HepG2 (cell line): ENCODE measurements at regions not wholly inside any gene's neighbourhood (a gene's known extent, or its start where the extent isn't known, plus 50 kb on each side); places are given as distances from the start of the nearest gene placed in this dataset.

Experiments used
- AHR ChIP-seq: IDR thresholded peaks from 2 replicates; pipeline ENCODE4 v1.6.1; 2018; ENCODE audit warnings: missing genetic modification reagents, missing compliant biosample characterization
- CEBPB ChIP-seq: IDR thresholded peaks from 2 replicates; pipeline ENCODE4 v1.6.1; 2011; ENCODE audit warnings: low read depth, low read length, improper control_type of control experiment, borderline replicate concordance
- CREB1 ChIP-seq, 2 experiments: fragments of 450-650 bp in 1 of 2; IDR thresholded peaks; 2 replicates each; pipeline ENCODE4 v1.6.1; 2016 to 2017; ENCODE audit warnings: control low read depth in 1 of 2, mild to moderate bottlenecking in 1 of 2, missing compliant biosample characterization in 1 of 2, missing genetic modification characterization in 1 of 2
- CREM ChIP-seq, 2 experiments: sonication (generic) in 1 of 2; formaldehyde crosslinking in 1 of 2; IDR thresholded peaks; 2 replicates each; pipeline versions ENCODE4 v1.4.0 to v1.6.1; 2016 to 2020; ENCODE audit warnings: antibody characterized with exemption in 1 of 2, mild to moderate bottlenecking in 1 of 2, missing genetic modification reagents in 1 of 2
- GABPB1 ChIP-seq: IDR thresholded peaks from 2 replicates; pipeline ENCODE4 v1.6.1; 2016; ENCODE audit warnings: mild to moderate bottlenecking, missing genetic modification reagents, moderate library complexity, missing compliant biosample characterization
- GATA4 ChIP-seq: sonication (generic); IDR thresholded peaks from 2 replicates; pipeline ENCODE4 v1.6.1; 2016; ENCODE audit warnings: antibody characterized with exemption, low read depth, borderline replicate concordance
- KAT8 ChIP-seq: IDR thresholded peaks from 2 replicates; pipeline ENCODE4 v1.6.1; 2016; ENCODE audit warnings: missing genetic modification reagents, missing compliant biosample characterization
- KDM2A ChIP-seq: sonication (generic); formaldehyde crosslinking; IDR thresholded peaks from 2 replicates; pipeline ENCODE4 v1.4.0; 2020; ENCODE audit warnings: low read depth, missing genetic modification reagents, borderline replicate concordance
- KMT2B ChIP-seq: IDR thresholded peaks from 2 replicates; pipeline ENCODE4 v1.6.1; 2016; ENCODE audit warnings: missing genetic modification reagents, missing compliant biosample characterization
- NFIC ChIP-seq: IDR thresholded peaks from 2 replicates; pipeline ENCODE4 v1.6.1; 2012; ENCODE audit warnings: mild to moderate bottlenecking, low read length, inconsistent platforms
- NR2F1 ChIP-seq, 2 experiments: fragments of 450-650 bp in 1 of 2; formaldehyde crosslinking in 1 of 2; IDR thresholded peaks; 2 replicates each; pipeline versions ENCODE4 v1.5.0 to v1.6.1; 2016 to 2020; ENCODE audit warnings: mild to moderate bottlenecking in 1 of 2, missing compliant biosample characterization in 1 of 2, missing genetic modification reagents in 1 of 2, moderate library complexity in 1 of 2
- NR2F2 ChIP-seq: IDR thresholded peaks from 2 replicates; pipeline ENCODE4 v1.6.1; 2012; ENCODE audit warnings: low read depth, inconsistent platforms, borderline replicate concordance
- POLR2G ChIP-seq: fragments of 200-400 bp; formaldehyde crosslinking; IDR thresholded peaks from 2 replicates; pipeline ENCODE4 v1.6.1; 2018; ENCODE audit warnings: mild to moderate bottlenecking, low read depth, low read length, moderate library complexity
- PPARG ChIP-seq: conservative IDR thresholded peaks from 2 replicates; pipeline ENCODE4 v1.6.1; 2016; ENCODE audit warnings: missing biosample characterization, missing genetic modification reagents
- RORA ChIP-seq: sonication (generic); formaldehyde crosslinking; IDR thresholded peaks from 2 replicates; pipeline ENCODE4 v1.5.0; 2020; ENCODE audit warnings: mild to moderate bottlenecking, missing genetic modification reagents, moderate library complexity
- THAP11 ChIP-seq: IDR thresholded peaks from 2 replicates; pipeline ENCODE4 v1.6.1; 2016; ENCODE audit warnings: missing biosample characterization, missing genetic modification reagents
- ZNF3 ChIP-seq: IDR thresholded peaks from 2 replicates; pipeline ENCODE4 v1.7.0; 2017; ENCODE audit warnings: inconsistent platforms
- ZNF343 ChIP-seq: sonication (generic); formaldehyde crosslinking; IDR thresholded peaks from 2 replicates; pipeline ENCODE4 v1.4.0; 2020; ENCODE audit warnings: mild to moderate bottlenecking, missing genetic modification reagents
- ZNF598 ChIP-seq: sonication (generic); formaldehyde crosslinking; IDR thresholded peaks from 2 replicates; pipeline ENCODE4 v1.5.1; 2020; ENCODE audit warnings: mild to moderate bottlenecking, missing genetic modification reagents, borderline replicate concordance
- ZNF775 ChIP-seq: sonication (generic); formaldehyde crosslinking; IDR thresholded peaks from 2 replicates; pipeline ENCODE4 v1.4.0; 2020; ENCODE audit warnings: missing genetic modification reagents, mild to moderate bottlenecking, moderate library complexity, borderline replicate concordance
- TF ChIP-seq, protein P1 (sequence below): IDR thresholded peaks from 2 replicates; pipeline ENCODE4 v1.6.1; 2012; ENCODE audit warnings: inconsistent platforms
- TF ChIP-seq, protein P2 (sequence below): sonication (generic); formaldehyde crosslinking; IDR thresholded peaks from 2 replicates; pipeline ENCODE4 v1.4.0; 2020; ENCODE audit warnings: missing genetic modification reagents
- TF ChIP-seq, protein P3 (sequence below): sonication (generic); formaldehyde crosslinking; IDR thresholded peaks from 2 replicates; pipeline ENCODE4 v1.4.0; 2020; ENCODE audit warnings: missing genetic modification reagents

DNA sequence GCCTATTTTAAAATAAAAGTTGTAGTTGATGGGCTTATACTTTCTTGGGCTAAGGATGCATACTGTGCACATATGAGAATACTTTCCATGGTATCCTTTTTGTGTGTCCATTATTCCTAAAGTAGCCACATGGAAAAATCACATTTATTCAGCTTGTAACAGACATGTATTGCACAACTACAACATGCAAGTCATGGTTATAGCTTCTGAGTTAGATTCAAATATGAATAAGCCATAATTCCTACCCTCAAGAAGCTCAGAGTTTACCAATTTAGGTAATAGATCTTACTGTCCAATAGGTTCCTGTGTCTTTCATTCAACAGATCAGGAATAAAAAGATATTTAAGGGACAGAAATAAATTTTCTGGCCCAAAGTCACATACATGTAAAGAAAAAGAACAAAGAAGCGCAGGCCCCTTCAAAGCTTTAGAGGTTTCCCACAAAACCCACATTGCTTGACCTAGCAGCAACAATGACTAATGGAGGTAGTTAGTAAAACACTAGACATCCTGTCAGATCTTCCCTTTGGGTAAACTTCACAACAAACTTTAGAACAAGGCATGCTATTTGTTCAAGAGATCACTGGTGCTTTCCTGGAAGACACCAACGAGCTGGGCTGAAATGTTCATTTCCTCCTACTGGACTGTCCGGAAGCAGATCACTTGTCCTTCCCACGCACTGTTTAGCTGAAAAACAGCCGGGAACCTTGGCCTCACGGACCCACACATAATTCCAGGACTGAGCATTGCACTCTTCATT, 78.4 kb upstream of the ITGA1 start (continued):
- no peak for TF ChIP-seq KMT2B
- TF ChIP-seq, protein P1, sequence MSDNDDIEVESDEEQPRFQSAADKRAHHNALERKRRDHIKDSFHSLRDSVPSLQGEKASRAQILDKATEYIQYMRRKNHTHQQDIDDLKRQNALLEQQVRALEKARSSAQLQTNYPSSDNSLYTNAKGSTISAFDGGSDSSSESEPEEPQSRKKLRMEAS = 0 out of 2 replicates have a peak, but pooled peaks have one; percentile 29
- TF ChIP-seq POLR2G = peak; percentile 74
- TF ChIP-seq, protein P2, sequence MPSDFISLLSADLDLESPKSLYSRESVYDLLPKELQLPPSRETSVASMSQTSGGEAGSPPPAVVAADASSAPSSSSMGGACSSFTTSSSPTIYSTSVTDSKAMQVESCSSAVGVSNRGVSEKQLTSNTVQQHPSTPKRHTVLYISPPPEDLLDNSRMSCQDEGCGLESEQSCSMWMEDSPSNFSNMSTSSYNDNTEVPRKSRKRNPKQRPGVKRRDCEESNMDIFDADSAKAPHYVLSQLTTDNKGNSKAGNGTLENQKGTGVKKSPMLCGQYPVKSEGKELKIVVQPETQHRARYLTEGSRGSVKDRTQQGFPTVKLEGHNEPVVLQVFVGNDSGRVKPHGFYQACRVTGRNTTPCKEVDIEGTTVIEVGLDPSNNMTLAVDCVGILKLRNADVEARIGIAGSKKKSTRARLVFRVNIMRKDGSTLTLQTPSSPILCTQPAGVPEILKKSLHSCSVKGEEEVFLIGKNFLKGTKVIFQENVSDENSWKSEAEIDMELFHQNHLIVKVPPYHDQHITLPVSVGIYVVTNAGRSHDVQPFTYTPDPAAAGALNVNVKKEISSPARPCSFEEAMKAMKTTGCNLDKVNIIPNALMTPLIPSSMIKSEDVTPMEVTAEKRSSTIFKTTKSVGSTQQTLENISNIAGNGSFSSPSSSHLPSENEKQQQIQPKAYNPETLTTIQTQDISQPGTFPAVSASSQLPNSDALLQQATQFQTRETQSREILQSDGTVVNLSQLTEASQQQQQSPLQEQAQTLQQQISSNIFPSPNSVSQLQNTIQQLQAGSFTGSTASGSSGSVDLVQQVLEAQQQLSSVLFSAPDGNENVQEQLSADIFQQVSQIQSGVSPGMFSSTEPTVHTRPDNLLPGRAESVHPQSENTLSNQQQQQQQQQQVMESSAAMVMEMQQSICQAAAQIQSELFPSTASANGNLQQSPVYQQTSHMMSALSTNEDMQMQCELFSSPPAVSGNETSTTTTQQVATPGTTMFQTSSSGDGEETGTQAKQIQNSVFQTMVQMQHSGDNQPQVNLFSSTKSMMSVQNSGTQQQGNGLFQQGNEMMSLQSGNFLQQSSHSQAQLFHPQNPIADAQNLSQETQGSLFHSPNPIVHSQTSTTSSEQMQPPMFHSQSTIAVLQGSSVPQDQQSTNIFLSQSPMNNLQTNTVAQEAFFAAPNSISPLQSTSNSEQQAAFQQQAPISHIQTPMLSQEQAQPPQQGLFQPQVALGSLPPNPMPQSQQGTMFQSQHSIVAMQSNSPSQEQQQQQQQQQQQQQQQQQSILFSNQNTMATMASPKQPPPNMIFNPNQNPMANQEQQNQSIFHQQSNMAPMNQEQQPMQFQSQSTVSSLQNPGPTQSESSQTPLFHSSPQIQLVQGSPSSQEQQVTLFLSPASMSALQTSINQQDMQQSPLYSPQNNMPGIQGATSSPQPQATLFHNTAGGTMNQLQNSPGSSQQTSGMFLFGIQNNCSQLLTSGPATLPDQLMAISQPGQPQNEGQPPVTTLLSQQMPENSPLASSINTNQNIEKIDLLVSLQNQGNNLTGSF (CRISPR knock-in tag) = no peak
- TF ChIP-seq, protein P3, sequence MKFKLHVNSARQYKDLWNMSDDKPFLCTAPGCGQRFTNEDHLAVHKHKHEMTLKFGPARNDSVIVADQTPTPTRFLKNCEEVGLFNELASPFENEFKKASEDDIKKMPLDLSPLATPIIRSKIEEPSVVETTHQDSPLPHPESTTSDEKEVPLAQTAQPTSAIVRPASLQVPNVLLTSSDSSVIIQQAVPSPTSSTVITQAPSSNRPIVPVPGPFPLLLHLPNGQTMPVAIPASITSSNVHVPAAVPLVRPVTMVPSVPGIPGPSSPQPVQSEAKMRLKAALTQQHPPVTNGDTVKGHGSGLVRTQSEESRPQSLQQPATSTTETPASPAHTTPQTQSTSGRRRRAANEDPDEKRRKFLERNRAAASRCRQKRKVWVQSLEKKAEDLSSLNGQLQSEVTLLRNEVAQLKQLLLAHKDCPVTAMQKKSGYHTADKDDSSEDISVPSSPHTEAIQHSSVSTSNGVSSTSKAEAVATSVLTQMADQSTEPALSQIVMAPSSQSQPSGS (CRISPR knock-in tag) = no peak
- peak; percentile 80 for TF ChIP-seq NR2F2
- TF ChIP-seq NFIC = peak; percentile 93; the same call in 1 of the 2 replicates
- TF ChIP-seq AHR (CRISPR knock-in tag) = 0 out of 2 replicates have a peak, but pooled peaks have one; percentile 39
- peak; percentile 73; the same call in 1 of the 2 replicates for TF ChIP-seq PPARG
- no peak for TF ChIP-seq ZNF775 (CRISPR knock-in tag)
- TF ChIP-seq CEBPB = peak; percentile 87
- TF ChIP-seq THAP11 = no peak; the same call in none of the 2 replicates
- peak; percentile 85; the same call in 1 of the 2 replicates for TF ChIP-seq GATA4
- no peak for TF ChIP-seq RORA
- peak; percentile 56 for TF ChIP-seq KAT8 (CRISPR knock-in tag)
- no peak for TF ChIP-seq CREB1 (IDR thresholded peaks at IDR 0.05)
- TF ChIP-seq CREB1 (CRISPR knock-in tag; IDR thresholded peaks at IDR 0.05) = peak; percentile 29; the same call in 1 of the 2 replicates
- TF ChIP-seq ZNF3 = 0 out of 2 replicates have a peak, but pooled peaks have one; percentile 10
- TF ChIP-seq ZNF598 (CRISPR knock-in tag) = no peak
- peak in 1 of 2 experiments; percentile 73; a peak in 2 of 4 replicates for TF ChIP-seq NR2F1 (CRISPR knock-in tag; IDR thresholded peaks at IDR 0.05)
- TF ChIP-seq GABPB1 (CRISPR knock-in tag) = peak; percentile 68
- TF ChIP-seq ZNF343 = no peak
- TF ChIP-seq KDM2A (CRISPR knock-in tag) = peak; percentile 60
- TF ChIP-seq CREM (IDR thresholded peaks at IDR 0.05) = peak; percentile 91
- no peak for TF ChIP-seq CREM (CRISPR knock-in tag; IDR thresholded peaks at IDR 0.05)
